GM12878 (cell line): ENCODE measurements at regions not wholly inside any gene's neighbourhood (a gene's known extent, or its start where the extent isn't known, plus 50 kb on each side); places are given as distances from the start of the nearest gene placed in this dataset.

ENCODE experiments used
- CTCF ChIP-seq, 3 experiments: IDR thresholded peaks in 2 of 3; conservative IDR thresholded peaks in 1 of 3; 2 replicates each; pipeline ENCODE4 v1.5.1; 2011; ENCODE audit warnings: low read depth in 3 of 3, low read length in 3 of 3, mild to moderate bottlenecking in 3 of 3, control low read depth in 2 of 3, moderate library complexity in 2 of 3, inconsistent platforms in 1 of 3, mixed read lengths in 1 of 3; ENCODE audit not compliant: control insufficient read depth in 2 of 3, insufficient read depth in 1 of 3; ENCODE audit errors: extremely low read depth in 1 of 3
- KAT2A ChIP-seq: conservative IDR thresholded peaks from 2 replicates; pipeline ENCODE4 v1.6.1; 2011; ENCODE audit warnings: low read depth, low read length; ENCODE audit not compliant: control insufficient read depth
- PML ChIP-seq: IDR thresholded peaks from 2 replicates; pipeline ENCODE4 v1.6.1; 2012; ENCODE audit warnings: low read length, inconsistent platforms
- POLR2A ChIP-seq: IDR thresholded peaks from 2 replicates; pipeline ENCODE4 v1.6.1; 2011; ENCODE audit warnings: low read depth, mild to moderate bottlenecking, low read length
- POLR2AphosphoS5 ChIP-seq: IDR thresholded peaks from 2 replicates; pipeline ENCODE4 v1.6.1; 2011; ENCODE audit warnings: mild to moderate bottlenecking, low read length, inconsistent platforms
- STAT1 ChIP-seq: fragments of 450-650 bp; conservative IDR thresholded peaks from 2 replicates; pipeline ENCODE4 v1.6.1; 2014; ENCODE audit warnings: antibody characterized with exemption, mild to moderate bottlenecking

GRCh38 chr4:141913928-141914327 lies 277.5 kb downstream of the IL15 start:
- TF ChIP-seq POLR2AphosphoS5 (no peak), STAT1 (no peak), PML (no peak), CTCF (IDR thresholded peaks at IDR 0.05 in 2 of 3, conservative IDR thresholded peaks at IDR 0.05 in 1 of 3; ENCODE audit: control insufficient read depth in 2 of 3, extremely low read depth in 1 of 3, insufficient read depth in 1 of 3, low read depth in 3 of 3, low read length in 3 of 3) (no peak), POLR2A (no peak), KAT2A (no peak)
